ENCODE measurements at regions not wholly inside any gene's neighbourhood (a gene's known extent, or its start where the extent isn't known, plus 50 kb on each side); places are given as distances from the start of the nearest gene placed in this dataset.

GRCh38 chr7:69254643-69255042 is 343.6 kb upstream of the AUTS2 start:
- Histone ChIP-seq H3K14ac (ENCODE audit: insufficient read length) (no peak overlapping the region), H3K79me1 (ENCODE audit: low read depth, low read length) (no peaks in the 10 kb centered on the region), H2AFZ (ENCODE audit: low read length) (no peak overlapping the region), H3K27me3 (replicated peaks in 1 of 4; ENCODE audit: control insufficient read depth in 3 of 4, extremely low read depth in 1 of 4, insufficient read depth in 3 of 4, low read length in 3 of 4) (peaks cover 0 to 3% (median 0%) of the 10 kb centered on the region in 4 experiments; a peak in 1 of 7 replicates), H3K4ac (replicated peaks; ENCODE audit: insufficient read length, low read depth, low read length) (no peak overlapping the region), H3K9ac (replicated peaks in 1 of 4; ENCODE audit: extremely low read depth in 1 of 4, low read depth in 3 of 4, low read length in 3 of 4) (no peak overlapping the region), H3K27ac (ENCODE audit: low read depth, low read length) (no peak overlapping the region), H4K5ac (ENCODE audit: insufficient read length, low read depth, low read length) (no peak overlapping the region), H3K4me2 (ENCODE audit: insufficient read depth in 1 of 2, low read depth in 2 of 2, low read length in 2 of 2) (no peak overlapping the region), H4K91ac (replicated peaks; ENCODE audit: insufficient read length, low read length) (no peak overlapping the region), H2BK12ac (ENCODE audit: low read depth, low read length) (no peak overlapping the region), H3K9me3 (ENCODE audit: insufficient read depth in 2 of 2, low read depth in 1 of 2, low read length in 1 of 2) (no peaks in the 10 kb centered on the region), H2AK5ac (ENCODE audit: low read depth, low read length) (no peak overlapping the region), H3K18ac (ENCODE audit: extremely low read depth, low read length) (no peak overlapping the region), H3K23me2 (ENCODE audit: low read depth, low read length) (peaks cover 6% of the 10 kb centered on the region; the same call in 1 of the 2 replicates), H4K8ac (ENCODE audit: extremely low read depth, insufficient read depth, low read length) (no peak overlapping the region), H3K23ac (ENCODE audit: insufficient read length) (no peak overlapping the region), H4K20me1 (replicated peaks in 1 of 2; ENCODE audit: control insufficient read depth in 1 of 2, insufficient read depth in 2 of 2, low read length in 2 of 2) (peaks cover 0 to 6% of the 10 kb centered on the region in 2 experiments), H3K56ac (replicated peaks; ENCODE audit: insufficient read length, low read depth, low read length) (no peak overlapping the region), H2BK120ac (replicated peaks; ENCODE audit: low read depth, low read length) (no peak overlapping the region), H2BK15ac (ENCODE audit: low read length) (no peak overlapping the region), H3K36me3 (ENCODE audit: control insufficient read depth in 2 of 4, insufficient read depth in 4 of 4, low read length in 3 of 4) (no peaks in the 10 kb centered on the region), H2BK5ac (ENCODE audit: low read depth, low read length) (no peak overlapping the region), H3K79me2 (ENCODE audit: control insufficient read depth in 1 of 2, insufficient read depth in 2 of 2, low read length in 2 of 2) (no peaks in the 10 kb centered on the region), H2BK20ac (ENCODE audit: low read length) (no peak overlapping the region), H3K4me1 (replicated peaks in 1 of 4; ENCODE audit: control insufficient read depth in 3 of 4, insufficient read depth in 4 of 4, low read length in 3 of 4) (no peaks in the 10 kb centered on the region), H3K4me3 (ENCODE audit: extremely low read depth in 1 of 4, insufficient read depth in 2 of 4, low read depth in 3 of 4, low read length in 4 of 4) (no peak overlapping the region)
- ChIA-PET POLR2A (ENCODE audit: partially characterized antibody) (no interaction called here), CTCF (ENCODE audit: partially characterized antibody) (no interaction called here)
- DNase-seq (ENCODE audit: low read depth in 1 of 2, low spot score in 2 of 2) (no peak), FAIRE-seq (no peak)
- TF ChIP-seq JUND (IDR thresholded peaks at IDR 0.05; ENCODE audit: low read length): no peak
- TF ChIP-seq TAF7 (optimal IDR thresholded peaks at IDR 0.05; ENCODE audit: borderline replicate concordance, low read depth, low read length): no peak

Data from H1 (cell line).